Upper lobe of left lung (tissue), 6 donors: ENCODE measurements at regions not wholly inside any gene's neighbourhood (a gene's known extent, or its start where the extent isn't known, plus 50 kb on each side); places are given as distances from the start of the nearest gene placed in this dataset.
A peak's percentile ranks its signal among the peaks of the same experiment; 100 is the strongest.
"Not testable (repeated sequence)": the region's sequence is repeated elsewhere in the genome, so short reads cannot be mapped to it uniquely, and the experiment has no call there.

Source experiments
- ATAC-seq, 2 donors: fragments of 200-7000 bp; cut with Tn5 transposase; one replicate each; pipeline ENCODE4 v1.9.1; 2022; ENCODE audit warnings: mild to moderate bottlenecking in 2 of 2, moderate library complexity in 2 of 2; ENCODE audit not compliant: low FRiP score in 2 of 2
- DNase-seq, 2 donors: peaks; one replicate each; pipeline ENCODE4 v3.0.0-alpha.2; 2019 to 2020
- H3K27ac ChIP-seq, 4 donors: fragments of 200-600 bp; sonication (generic); one replicate each; pipeline ENCODE4 v1.5.1; 2016 to 2019
- H3K27me3 ChIP-seq, 4 donors: fragments of 200-600 bp; sonication (generic); one replicate each; pipeline ENCODE4 v1.5.1; 2017 to 2019
- H3K36me3 ChIP-seq, 4 donors: fragments of 200-600 bp; sonication (generic); one replicate each; pipeline ENCODE4 v1.5.1; 2016 to 2019
- H3K4me1 ChIP-seq, 4 donors: fragments of 200-600 bp; sonication (generic); one replicate each; pipeline ENCODE4 v1.5.1; 2018 to 2019
- H3K4me3 ChIP-seq, 4 donors: fragments of 200-600 bp; sonication (generic); one replicate each; pipeline ENCODE4 v1.5.1; 2017 to 2019; ENCODE audit warnings: mild to moderate bottlenecking in 2 of 4, moderate library complexity in 1 of 4
- H3K9me3 ChIP-seq, 4 donors: fragments of 200-600 bp; sonication (generic); one replicate each; pipeline ENCODE4 v1.5.1; 2018 to 2019
- CTCF ChIP-seq, 6 experiments: fragments of 450-650 bp in 4 of 6; fragments of 200-600 bp in 2 of 6; sonication (generic) in 2 of 6; IDR thresholded peaks; one replicate each; pipeline ENCODE4 v1.5.1; 2016 to 2019; ENCODE audit warnings: antibody characterized with exemption in 6 of 6
- EP300 ChIP-seq, 4 donors: sonication (generic); formaldehyde crosslinking; IDR thresholded peaks; one replicate each; pipeline ENCODE4 v1.5.1; 2017; ENCODE audit warnings: antibody characterized with exemption in 4 of 4, control low read depth in 2 of 4
- POLR2A ChIP-seq, 4 donors: fragments of 450-650 bp; IDR thresholded peaks; one replicate each; pipeline ENCODE4 v1.5.1; 2016 to 2017; ENCODE audit warnings: antibody characterized with exemption in 4 of 4, mild to moderate bottlenecking in 2 of 4
- POLR2AphosphoS5 ChIP-seq, 2 donors: sonication (generic); formaldehyde crosslinking; IDR thresholded peaks; one replicate each; pipeline ENCODE4 v1.5.1; 2017; ENCODE audit warnings: antibody characterized with exemption in 2 of 2
- WGBS, 2 donors: methylation state at CpG; one replicate each; pipeline ENCODE4 v1.1.5; 2017 to 2018; 5-methylcytosine and 5-hydroxymethylcytosine counted together
- donor health status: DM: no; HTN: no; CAD: no; lungs with moderate emphysema.
- donor health status: DM: no; HTN: yes; CAD: no; lungs with severe emphysema.

- Histone ChIP-seq H3K27me3 (no peaks in the 10 kb centered on the region), H3K27ac (peak overlapping the region; percentile 93 to 97 (median 94)), H3K4me3 (peak overlapping the region in 3 of 4 donors; percentile 81 to 84 (median 83)), H3K36me3 (peaks cover 0 to 31% (median 9%) of the 10 kb centered on the region in 4 donors), H3K4me1 (peaks cover 39 to 52% (median 45%) of the 10 kb centered on the region in 4 donors), H3K9me3 (no peaks in the 10 kb centered on the region)
- DNase-seq (no peak), ATAC-seq (no peak)
- WGBS, 2 donors, result 65 to 73% methylated on average over 14 to 16 of the region's 16 CpGs
- no peak for TF ChIP-seq CTCF (IDR thresholded peaks at IDR 0.05)
- TF ChIP-seq POLR2AphosphoS5 (IDR thresholded peaks at IDR 0.05), result no peak
- TF ChIP-seq EP300 (IDR thresholded peaks at IDR 0.05), result no peak
- no peak for TF ChIP-seq POLR2A (IDR thresholded peaks at IDR 0.05)
These were observed 52.9 kb upstream of the SEC14L1 start for GRCh38 chr17:77087650-77088454.

- WGBS, 2 donors, result 1% methylated on average over 7 to 38 of the region's 40 CpGs
- peak overlapping the region; percentile 93 to 97 (median 94) for H3K27ac ChIP-seq
- no peaks in the 10 kb centered on the region for H3K27me3 ChIP-seq
- peak; percentile 94 to 98 for ATAC-seq
- H3K36me3 ChIP-seq, result peaks cover 4 to 38% (median 16%) of the 10 kb centered on the region in 4 donors
- TF ChIP-seq EP300 (IDR thresholded peaks at IDR 0.05) (peak in 2 of 4 donors; percentile 87 to 92), POLR2A (IDR thresholded peaks at IDR 0.05) (peak in 3 of 4 donors; percentile 46 to 85 (median 77)), CTCF (IDR thresholded peaks at IDR 0.05) (peak; percentile 76 to 97 (median 86)), POLR2AphosphoS5 (IDR thresholded peaks at IDR 0.05) (peak; percentile 95 to 97)
- DNase-seq, result peak; percentile 92 to 95
- no peaks in the 10 kb centered on the region for H3K9me3 ChIP-seq
- H3K4me1 ChIP-seq, result peaks cover 39 to 52% (median 45%) of the 10 kb centered on the region in 4 donors
- H3K4me3 ChIP-seq, result peak overlapping the region; percentile 61 to 84 (median 82)
These were observed 52.2 kb upstream of the SEC14L1 start for GRCh38 chr17:77088455-77089123.

GRCh38 chr17:77089124-77089490, 51.7 kb upstream of the SEC14L1 start:
- no peak for ATAC-seq
- DNase-seq, result no peak
- H3K36me3 ChIP-seq, result peaks cover 9 to 43% (median 21%) of the 10 kb centered on the region in 4 donors
- H3K4me3 ChIP-seq, result peak overlapping the region; percentile 61 to 84 (median 82)
- H3K4me1 ChIP-seq, result peaks cover 39 to 52% (median 45%) of the 10 kb centered on the region in 4 donors
- H3K27ac ChIP-seq, result peak overlapping the region; percentile 93 to 97 (median 94)
- TF ChIP-seq POLR2AphosphoS5 (IDR thresholded peaks at IDR 0.05), result no peak
- TF ChIP-seq CTCF (IDR thresholded peaks at IDR 0.05), result no peak
- TF ChIP-seq POLR2A (IDR thresholded peaks at IDR 0.05), result no peak
- peak in 1 of 4 donors; percentile 1 for TF ChIP-seq EP300 (IDR thresholded peaks at IDR 0.05)
- WGBS, 2 donors, result 0 to 6% methylated on average over 6 of the region's 6 CpGs
- no peaks in the 10 kb centered on the region for H3K9me3 ChIP-seq
- H3K27me3 ChIP-seq, result no peaks in the 10 kb centered on the region

GRCh38 chr17:77089949-77090348, 50.8 kb upstream of the SEC14L1 start:
- H3K9me3 ChIP-seq, DNase-seq, H3K27me3 ChIP-seq, ATAC-seq: not testable (repeated sequence)
- 86 to 87% methylated on average over 10 of the region's 10 CpGs for WGBS, 2 donors
- peaks cover 39 to 52% (median 45%) of the 10 kb centered on the region in 4 donors for H3K4me1 ChIP-seq
- peaks cover 17 to 52% (median 28%) of the 10 kb centered on the region in 4 donors for H3K36me3 ChIP-seq
- H3K27ac ChIP-seq, result peak overlapping the region; percentile 93 to 97 (median 94)
- peak overlapping the region in 1 of 4 donors; percentile 81 for H3K4me3 ChIP-seq

- H3K4me1 ChIP-seq, result peaks cover 39 to 52% (median 45%) of the 10 kb centered on the region in 4 donors
- H3K27me3 ChIP-seq, result no peaks in the 10 kb centered on the region
- ATAC-seq (no peak), DNase-seq (no peak)
- H3K9me3 ChIP-seq, result no peaks in the 10 kb centered on the region
- WGBS, 2 donors, result 87% methylated on average over 5 of the region's 5 CpGs
- H3K36me3 ChIP-seq, result peaks cover 20 to 57% (median 32%) of the 10 kb centered on the region in 4 donors
- no peak for TF ChIP-seq CTCF (IDR thresholded peaks at IDR 0.05)
- no peak for TF ChIP-seq EP300 (IDR thresholded peaks at IDR 0.05)
- no peak for TF ChIP-seq POLR2A (IDR thresholded peaks at IDR 0.05)
- no peak for TF ChIP-seq POLR2AphosphoS5 (IDR thresholded peaks at IDR 0.05)
- H3K27ac ChIP-seq, result peak overlapping the region in 2 of 4 donors; percentile 94 to 97
- peak overlapping the region in 2 of 4 donors; percentile 12 to 81 for H3K4me3 ChIP-seq
These were observed 50.3 kb upstream of the SEC14L1 start for GRCh38 chr17:77090476-77090875.
